ENCODE measurements at regions not wholly inside any gene's neighbourhood (a gene's known extent, or its start where the extent isn't known, plus 50 kb on each side); places are given as distances from the start of the nearest gene placed in this dataset.
A peak's percentile ranks its signal among the peaks of the same experiment; 100 is the strongest.

GRCh38 chrX:39397561-39398199 lies 596.4 kb downstream of the MID1IP1 start:
- H3K36me3 ChIP-seq: no peaks in the 10 kb centered on the region
- WGBS, 2 donors: 84 to 88% methylated on average over 14 of the region's 14 CpGs
- no peak for DNase-seq
- ATAC-seq: no peak
- no peak overlapping the region for H3K4me3 ChIP-seq
- peaks cover 0 to 17% (median 0%) of the 10 kb centered on the region in 7 donors for H3K27me3 ChIP-seq
- TF ChIP-seq CTCF (IDR thresholded peaks at IDR 0.05): no peak
- intact Hi-C loops (cut with DNase I): no loop called here
- no peaks in the 10 kb centered on the region for H3K9me3 ChIP-seq
- no peak overlapping the region for H3K27ac ChIP-seq
- peaks cover 0 to 7% (median 0%) of the 10 kb centered on the region in 9 donors for H3K4me1 ChIP-seq

- no peak overlapping the region for H3K4me3 ChIP-seq
- no peak for TF ChIP-seq CTCF (IDR thresholded peaks at IDR 0.05)
- H3K9me3 ChIP-seq: no peaks in the 10 kb centered on the region
- 50 to 57% methylated on average over 8 of the region's 8 CpGs for WGBS, 2 donors
- H3K27me3 ChIP-seq: peaks cover 0 to 15% (median 0%) of the 10 kb centered on the region in 7 donors
- DNase-seq (no peak), ATAC-seq (peak in 1 of 8 donors; percentile 33)
- H3K4me1 ChIP-seq: peaks cover 0 to 7% (median 0%) of the 10 kb centered on the region in 9 donors
- H3K27ac ChIP-seq: no peak overlapping the region
- intact Hi-C loops (cut with DNase I): no loop called here
- H3K36me3 ChIP-seq: no peaks in the 10 kb centered on the region
Observed at GRCh38 chrX:39398215-39398962, 597.1 kb downstream of the MID1IP1 start.

- Histone ChIP-seq H3K36me3 (no peaks in the 10 kb centered on the region), H3K4me1 (peaks cover 0 to 7% (median 0%) of the 10 kb centered on the region in 9 donors), H3K27me3 (peaks cover 0 to 21% (median 0%) of the 10 kb centered on the region in 7 donors), H3K27ac (no peak overlapping the region), H3K9me3 (no peaks in the 10 kb centered on the region), H3K4me3 (no peak overlapping the region)
- intact Hi-C loops (cut with DNase I): no loop called here
- ATAC-seq (peak in 2 of 8 donors; percentile 10 to 29), DNase-seq (peak in 1 of 2 donors; percentile 13)
- 38 to 48% methylated on average over 2 of the region's 2 CpGs for WGBS, 2 donors
- no peak for TF ChIP-seq CTCF (IDR thresholded peaks at IDR 0.05)
Observed at GRCh38 chrX:39398963-39399261, 597.7 kb downstream of the MID1IP1 start.

- no peak overlapping the region for H3K4me3 ChIP-seq
- intact Hi-C loops (cut with DNase I): no loop called here
- H3K27ac ChIP-seq: peak overlapping the region in 1 of 10 donors; percentile 6
- no peaks in the 10 kb centered on the region for H3K9me3 ChIP-seq
- H3K4me1 ChIP-seq: peaks cover 0 to 7% (median 0%) of the 10 kb centered on the region in 9 donors
- no peak for TF ChIP-seq CTCF (IDR thresholded peaks at IDR 0.05)
- no peaks in the 10 kb centered on the region for H3K36me3 ChIP-seq
- peak in 2 of 8 donors; percentile 29 to 56 for ATAC-seq
- peaks cover 0 to 22% (median 0%) of the 10 kb centered on the region in 7 donors for H3K27me3 ChIP-seq
- WGBS, 2 donors: 19 to 32% methylated on average over 3 of the region's 3 CpGs
- DNase-seq: no peak
Observed at GRCh38 chrX:39399387-39399786, 598.1 kb downstream of the MID1IP1 start.

Measured in heart right ventricle (tissue), 16 donors.